ENCODE measurements at regions not wholly inside any gene's neighbourhood (a gene's known extent, or its start where the extent isn't known, plus 50 kb on each side); places are given as distances from the start of the nearest gene placed in this dataset.

DNA sequence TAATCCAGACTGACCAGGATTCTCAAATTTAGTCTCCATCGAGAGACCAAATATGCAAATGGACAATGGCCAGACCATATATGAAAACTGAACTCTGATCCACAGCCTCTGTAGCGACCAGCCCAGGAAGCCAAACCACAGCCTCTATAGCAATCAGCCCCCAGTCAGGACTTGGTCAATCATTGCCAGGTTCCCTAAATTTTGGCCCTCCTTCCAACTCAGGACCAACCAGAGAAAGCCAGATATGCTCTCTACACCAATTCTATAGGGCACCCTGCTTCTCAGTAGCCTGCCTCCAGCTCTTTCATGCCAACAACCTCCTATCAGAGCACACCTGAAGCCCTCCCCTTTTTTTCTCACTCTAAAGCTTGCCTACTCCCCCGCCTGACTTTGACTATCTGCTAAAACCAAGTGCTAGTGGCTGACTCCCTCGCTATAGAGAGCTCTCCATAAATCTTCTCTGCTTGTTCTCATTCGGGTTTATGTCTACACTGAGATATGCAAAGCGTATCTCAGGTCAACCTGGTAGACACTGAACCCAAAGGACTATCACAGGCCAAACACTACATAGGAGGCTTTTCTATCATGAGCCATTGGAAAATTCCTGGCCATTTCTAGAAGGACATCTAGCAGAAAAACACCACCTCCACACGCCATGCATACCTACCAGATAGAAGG, 110.5 kb upstream of the FUT8 start:
- Histone ChIP-seq H3K9me3 (no peaks in the 10 kb centered on the region), H3K27me3 (no peaks in the 10 kb centered on the region), H3K27ac (no peak overlapping the region), H3K4me1 (no peaks in the 10 kb centered on the region), H3K36me3 (no peaks in the 10 kb centered on the region), H3K4me3 (no peak overlapping the region)
- no peak for DNase-seq (ENCODE audit: low spot score)
- TF ChIP-seq, protein P1, sequence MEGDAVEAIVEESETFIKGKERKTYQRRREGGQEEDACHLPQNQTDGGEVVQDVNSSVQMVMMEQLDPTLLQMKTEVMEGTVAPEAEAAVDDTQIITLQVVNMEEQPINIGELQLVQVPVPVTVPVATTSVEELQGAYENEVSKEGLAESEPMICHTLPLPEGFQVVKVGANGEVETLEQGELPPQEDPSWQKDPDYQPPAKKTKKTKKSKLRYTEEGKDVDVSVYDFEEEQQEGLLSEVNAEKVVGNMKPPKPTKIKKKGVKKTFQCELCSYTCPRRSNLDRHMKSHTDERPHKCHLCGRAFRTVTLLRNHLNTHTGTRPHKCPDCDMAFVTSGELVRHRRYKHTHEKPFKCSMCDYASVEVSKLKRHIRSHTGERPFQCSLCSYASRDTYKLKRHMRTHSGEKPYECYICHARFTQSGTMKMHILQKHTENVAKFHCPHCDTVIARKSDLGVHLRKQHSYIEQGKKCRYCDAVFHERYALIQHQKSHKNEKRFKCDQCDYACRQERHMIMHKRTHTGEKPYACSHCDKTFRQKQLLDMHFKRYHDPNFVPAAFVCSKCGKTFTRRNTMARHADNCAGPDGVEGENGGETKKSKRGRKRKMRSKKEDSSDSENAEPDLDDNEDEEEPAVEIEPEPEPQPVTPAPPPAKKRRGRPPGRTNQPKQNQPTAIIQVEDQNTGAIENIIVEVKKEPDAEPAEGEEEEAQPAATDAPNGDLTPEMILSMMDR (IDR thresholded peaks at IDR 0.05): no peak

GRCh38 chr14:65302571-65303189, 109.8 kb upstream of the FUT8 start:
- no peaks in the 10 kb centered on the region for H3K9me3 ChIP-seq
- no peaks in the 10 kb centered on the region for H3K4me1 ChIP-seq
- no peak overlapping the region for H3K4me3 ChIP-seq
- no peaks in the 10 kb centered on the region for H3K27me3 ChIP-seq
- no peak for DNase-seq (ENCODE audit: low spot score)
- no peaks in the 10 kb centered on the region for H3K36me3 ChIP-seq
- no peak overlapping the region for H3K27ac ChIP-seq
- TF ChIP-seq, protein P1 (IDR thresholded peaks at IDR 0.05): no peak

- Histone ChIP-seq H3K27me3 (no peaks in the 10 kb centered on the region), H3K36me3 (no peaks in the 10 kb centered on the region), H3K27ac (no peak overlapping the region), H3K4me1 (no peaks in the 10 kb centered on the region), H3K4me3 (no peak overlapping the region), H3K9me3 (no peaks in the 10 kb centered on the region)
- DNase-seq (ENCODE audit: low spot score): no peak
- TF ChIP-seq, protein P1 (IDR thresholded peaks at IDR 0.05): no peak
Observed at GRCh38 chr14:65303190-65303898, 109.2 kb upstream of the FUT8 start.

GRCh38 chr14:65303899-65304222, 108.7 kb upstream of the FUT8 start:
- Histone ChIP-seq H3K9me3 (no peaks in the 10 kb centered on the region), H3K36me3 (no peaks in the 10 kb centered on the region), H3K4me3 (no peak overlapping the region), H3K27ac (no peak overlapping the region), H3K4me1 (no peaks in the 10 kb centered on the region), H3K27me3 (no peaks in the 10 kb centered on the region)
- DNase-seq (ENCODE audit: low spot score): no peak
- TF ChIP-seq, protein P1 (IDR thresholded peaks at IDR 0.05): no peak

DNA sequence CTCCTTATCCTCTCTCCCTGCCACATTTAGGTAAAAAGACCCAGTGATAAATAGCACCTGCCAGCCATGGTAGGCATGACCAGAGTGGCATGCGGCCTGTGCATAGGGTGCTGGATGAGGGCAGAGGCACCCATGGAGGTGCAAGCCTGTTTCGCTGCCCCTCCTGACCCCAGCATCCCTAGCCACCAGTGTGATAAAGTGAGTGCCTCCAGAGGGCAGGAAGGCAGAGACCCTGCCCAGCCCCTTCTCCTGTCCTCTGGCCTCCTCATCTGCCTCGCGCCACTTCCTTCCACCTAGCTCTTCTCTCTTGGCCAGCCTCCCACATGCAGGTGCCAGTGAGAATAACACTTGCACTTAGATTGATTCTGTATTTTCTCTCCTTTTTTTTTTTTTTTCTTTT, 108.3 kb upstream of the FUT8 start:
- no peaks in the 10 kb centered on the region for H3K9me3 ChIP-seq
- TF ChIP-seq, protein P1 (IDR thresholded peaks at IDR 0.05): no peak
- H3K27ac ChIP-seq: no peak overlapping the region
- no peak overlapping the region for H3K4me3 ChIP-seq
- no peaks in the 10 kb centered on the region for H3K4me1 ChIP-seq
- no peaks in the 10 kb centered on the region for H3K36me3 ChIP-seq
- no peaks in the 10 kb centered on the region for H3K27me3 ChIP-seq
- DNase-seq (ENCODE audit: low spot score): no peak
